ES-I3 (cell line): ENCODE measurements at regions not wholly inside any gene's neighbourhood (a gene's known extent, or its start where the extent isn't known, plus 50 kb on each side); places are given as distances from the start of the nearest gene placed in this dataset.
"Not testable (repeated sequence)": the region's sequence is repeated elsewhere in the genome, so short reads cannot be mapped to it uniquely, and the experiment has no call there.

ENCODE experiments used
- H3K36me3 ChIP-seq: 2 replicates; pipeline ENCODE4 v1.6.1; 2013; ENCODE audit warnings: mild to moderate bottlenecking, low read length, control low read depth, moderate library complexity; ENCODE audit not compliant: insufficient read depth
- H3K4me1 ChIP-seq: 2 replicates; pipeline ENCODE4 v1.6.1; 2013; ENCODE audit warnings: mild to moderate bottlenecking, control low read depth, low read length; ENCODE audit not compliant: insufficient read depth
- H3K9ac ChIP-seq: 2 replicates; pipeline ENCODE4 v1.6.1; 2013; ENCODE audit warnings: low read depth, mild to moderate bottlenecking, low read length, moderate library complexity
- H3K9me3 ChIP-seq: 2 replicates; pipeline ENCODE4 v1.6.1; 2013; ENCODE audit warnings: mild to moderate bottlenecking, low read length, moderate library complexity; ENCODE audit not compliant: control insufficient read depth, insufficient read depth

- H3K4me1 ChIP-seq: peaks cover 3% of the 10 kb centered on the region; the same call in 1 of the 2 replicates
Observed at GRCh38 chr2:121144111-121144510, 140.9 kb downstream of the TFCP2L1 start.

GRCh38 chr2:121146630-121147029, 138.4 kb downstream of the TFCP2L1 start:
- no peak overlapping the region for H3K9ac ChIP-seq
- no peaks in the 10 kb centered on the region for H3K36me3 ChIP-seq
- H3K9me3 ChIP-seq: no peaks in the 10 kb centered on the region
- H3K4me1 ChIP-seq: peaks cover 3% of the 10 kb centered on the region; the same call in 1 of the 2 replicates

More at GRCh38 chr2:121144111-121144510, 140.9 kb downstream of the TFCP2L1 start:
- Histone ChIP-seq H3K9me3 (0 out of 2 replicates have a peak, but pooled peaks cover 2% of the 10 kb centered on the region), H3K9ac (no peak overlapping the region), H3K36me3 (no peaks in the 10 kb centered on the region)

- H3K36me3 ChIP-seq: no peaks in the 10 kb centered on the region
- no peaks in the 10 kb centered on the region for H3K9me3 ChIP-seq
- peaks cover 3% of the 10 kb centered on the region; the same call in 1 of the 2 replicates for H3K4me1 ChIP-seq
- H3K9ac ChIP-seq: no peak overlapping the region
Observed at GRCh38 chr2:121147766-121148165, 137.2 kb downstream of the TFCP2L1 start.

- no peaks in the 10 kb centered on the region for H3K9me3 ChIP-seq
- no peaks in the 10 kb centered on the region for H3K36me3 ChIP-seq
- H3K9ac ChIP-seq: no peak overlapping the region
- H3K4me1 ChIP-seq: peaks cover 3% of the 10 kb centered on the region; the same call in 1 of the 2 replicates
Observed at GRCh38 chr2:121148481-121148880, 136.5 kb downstream of the TFCP2L1 start.

- H3K9ac ChIP-seq: no peak overlapping the region
- H3K36me3 ChIP-seq: no peaks in the 10 kb centered on the region
- no peaks in the 10 kb centered on the region for H3K9me3 ChIP-seq
- H3K4me1 ChIP-seq: no peaks in the 10 kb centered on the region
Observed at GRCh38 chr2:121149384-121149783, 135.6 kb downstream of the TFCP2L1 start.

- Histone ChIP-seq H3K36me3 (no peaks in the 10 kb centered on the region), H3K4me1 (no peaks in the 10 kb centered on the region), H3K9ac (no peak overlapping the region), H3K9me3 (no peaks in the 10 kb centered on the region)
Observed at GRCh38 chr2:121150126-121150525, 134.9 kb downstream of the TFCP2L1 start.

- Histone ChIP-seq H3K36me3 (no peaks in the 10 kb centered on the region), H3K4me1 (no peaks in the 10 kb centered on the region), H3K9me3 (no peaks in the 10 kb centered on the region), H3K9ac (no peak overlapping the region)
Observed at GRCh38 chr2:121150713-121151112, 134.3 kb downstream of the TFCP2L1 start.

- Histone ChIP-seq H3K9ac (no peak overlapping the region), H3K4me1 (no peaks in the 10 kb centered on the region), H3K9me3 (no peaks in the 10 kb centered on the region), H3K36me3 (no peaks in the 10 kb centered on the region)
Observed at GRCh38 chr2:121151311-121152109, 133.5 kb downstream of the TFCP2L1 start.

GRCh38 chr2:121152861-121153260, 132.1 kb downstream of the TFCP2L1 start:
- H3K36me3 ChIP-seq: no peaks in the 10 kb centered on the region
- no peak overlapping the region for H3K9ac ChIP-seq
- H3K9me3 ChIP-seq: peaks cover 3% of the 10 kb centered on the region; the same call in 1 of the 2 replicates
- H3K4me1 ChIP-seq: no peaks in the 10 kb centered on the region

GRCh38 chr2:121153516-121153915, 131.5 kb downstream of the TFCP2L1 start:
- Histone ChIP-seq H3K9me3 (peaks cover 8% of the 10 kb centered on the region; the same call in 1 of the 2 replicates), H3K9ac (no peak overlapping the region), H3K36me3 (no peaks in the 10 kb centered on the region), H3K4me1 (no peaks in the 10 kb centered on the region)

- peaks cover 8% of the 10 kb centered on the region; the same call in 1 of the 2 replicates for H3K9me3 ChIP-seq
- H3K4me1 ChIP-seq: no peaks in the 10 kb centered on the region
- no peaks in the 10 kb centered on the region for H3K36me3 ChIP-seq
- no peak overlapping the region for H3K9ac ChIP-seq
Observed at GRCh38 chr2:121155502-121156056, 129.4 kb downstream of the TFCP2L1 start.

- not testable (repeated sequence) for H3K9ac ChIP-seq, H3K9me3 ChIP-seq, H3K4me1 ChIP-seq, H3K36me3 ChIP-seq
Observed at GRCh38 chr2:121157481-121157880, 127.5 kb downstream of the TFCP2L1 start.

- Histone ChIP-seq H3K4me1 (no peaks in the 10 kb centered on the region), H3K9me3 (peaks cover 8% of the 10 kb centered on the region; the same call in 1 of the 2 replicates), H3K36me3 (no peaks in the 10 kb centered on the region), H3K9ac (no peak overlapping the region)
Observed at GRCh38 chr2:121159291-121160071, 125.5 kb downstream of the TFCP2L1 start.

GRCh38 chr2:121160366-121160765, 124.6 kb downstream of the TFCP2L1 start:
- peaks cover 8% of the 10 kb centered on the region; the same call in 1 of the 2 replicates for H3K9me3 ChIP-seq
- H3K36me3 ChIP-seq: no peaks in the 10 kb centered on the region
- no peaks in the 10 kb centered on the region for H3K4me1 ChIP-seq
- no peak overlapping the region for H3K9ac ChIP-seq
